IPS-15b (cell line): ENCODE measurements at regions not wholly inside any gene's neighbourhood (a gene's known extent, or its start where the extent isn't known, plus 50 kb on each side); places are given as distances from the start of the nearest gene placed in this dataset.

Experiments
- H3K27me3 ChIP-seq: one replicate; pipeline ENCODE4 v1.6.1; 2013; ENCODE audit warnings: low read length; ENCODE audit not compliant: control insufficient read depth, insufficient read depth
- H3K36me3 ChIP-seq: one replicate; pipeline ENCODE4 v1.6.1; 2013; ENCODE audit warnings: low read length; ENCODE audit not compliant: control insufficient read depth, insufficient read depth
- H3K4me1 ChIP-seq: one replicate; pipeline ENCODE4 v1.6.1; 2013; ENCODE audit warnings: mild to moderate bottlenecking, low read length; ENCODE audit not compliant: control insufficient read depth, insufficient read depth
- H3K4me3 ChIP-seq: one replicate; pipeline ENCODE4 v1.5.1; 2013; ENCODE audit warnings: low read depth, low read length
- H3K9ac ChIP-seq: one replicate; pipeline ENCODE4 v1.6.1; 2013; ENCODE audit warnings: low read depth, mild to moderate bottlenecking, low read length
- H3K9me3 ChIP-seq: one replicate; pipeline ENCODE4 v1.6.1; 2013; ENCODE audit warnings: mild to moderate bottlenecking, low read length; ENCODE audit not compliant: control insufficient read depth, insufficient read depth

DNA sequence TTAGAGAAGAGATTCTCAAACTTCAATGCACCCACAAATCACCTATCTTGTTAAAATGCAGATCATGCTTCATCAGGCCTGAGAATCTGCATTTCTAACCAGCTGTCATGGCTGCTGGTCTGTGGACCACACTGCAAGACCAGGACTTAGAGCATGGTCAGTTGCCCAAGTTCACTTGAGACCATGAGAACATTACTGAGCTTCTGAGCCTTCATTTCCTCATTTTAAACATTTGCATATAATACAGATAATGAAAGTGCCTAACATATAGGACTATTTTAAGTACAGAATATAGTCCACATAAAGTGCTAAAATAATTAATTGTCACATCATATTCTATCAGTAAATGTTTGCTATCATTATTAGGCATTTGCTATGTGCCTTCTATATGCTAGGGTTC is 260.8 kb upstream of the TNC start:
- Histone ChIP-seq H3K4me1 (no peaks in the 10 kb centered on the region), H3K27me3 (no peaks in the 10 kb centered on the region), H3K36me3 (no peaks in the 10 kb centered on the region), H3K9ac (no peak overlapping the region), H3K9me3 (peaks cover 11% of the 10 kb centered on the region), H3K4me3 (no peak overlapping the region)

DNA sequence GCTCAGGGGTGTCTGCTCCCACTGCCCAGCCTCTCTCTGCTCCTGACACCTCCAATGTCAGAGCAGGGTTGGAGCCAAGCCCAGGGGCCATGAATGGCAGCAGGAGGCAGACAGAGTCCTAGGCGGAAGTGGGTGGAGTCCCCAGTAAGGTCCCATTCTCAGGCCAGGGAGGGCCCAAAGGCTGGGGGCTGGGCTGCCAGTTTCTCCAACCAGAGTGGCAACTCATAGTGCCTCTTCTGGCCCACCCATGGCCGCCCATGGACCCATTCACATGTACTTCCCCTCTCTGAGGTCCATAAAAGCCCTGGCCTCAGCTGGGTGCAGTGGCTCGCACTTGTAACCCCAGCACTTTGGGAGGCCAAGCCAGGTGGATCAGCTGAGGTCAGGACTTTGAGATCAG is 261.8 kb upstream of the TNC start:
- no peaks in the 10 kb centered on the region for H3K27me3 ChIP-seq
- no peaks in the 10 kb centered on the region for H3K4me1 ChIP-seq
- no peaks in the 10 kb centered on the region for H3K36me3 ChIP-seq
- H3K9me3 ChIP-seq, result peaks cover 11% of the 10 kb centered on the region
- no peak overlapping the region for H3K4me3 ChIP-seq
- H3K9ac ChIP-seq, result no peak overlapping the region

DNA sequence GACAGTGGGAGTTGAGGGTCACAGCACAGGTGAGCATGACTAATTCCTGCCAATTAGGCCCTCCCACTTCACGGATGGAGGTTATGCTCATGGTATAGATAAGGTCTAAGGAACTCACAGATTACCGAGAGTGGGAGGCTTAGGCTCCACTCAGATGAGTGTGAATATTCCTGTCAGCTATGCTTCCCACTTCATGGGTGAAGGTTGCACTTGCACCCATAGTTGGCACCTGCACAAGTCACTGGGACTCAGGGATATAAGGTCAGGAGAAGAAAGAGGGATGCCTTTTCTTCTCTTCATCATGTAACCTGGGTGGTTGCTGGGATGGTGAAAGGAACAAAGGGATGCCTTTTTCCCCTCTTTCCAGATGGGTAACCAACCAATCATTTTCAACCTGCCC is 264.9 kb upstream of the TNC start:
- H3K4me3 ChIP-seq, result no peak overlapping the region
- H3K4me1 ChIP-seq, result no peaks in the 10 kb centered on the region
- H3K27me3 ChIP-seq, result no peaks in the 10 kb centered on the region
- H3K9me3 ChIP-seq, result peaks cover 11% of the 10 kb centered on the region
- no peaks in the 10 kb centered on the region for H3K36me3 ChIP-seq
- no peak overlapping the region for H3K9ac ChIP-seq

DNA sequence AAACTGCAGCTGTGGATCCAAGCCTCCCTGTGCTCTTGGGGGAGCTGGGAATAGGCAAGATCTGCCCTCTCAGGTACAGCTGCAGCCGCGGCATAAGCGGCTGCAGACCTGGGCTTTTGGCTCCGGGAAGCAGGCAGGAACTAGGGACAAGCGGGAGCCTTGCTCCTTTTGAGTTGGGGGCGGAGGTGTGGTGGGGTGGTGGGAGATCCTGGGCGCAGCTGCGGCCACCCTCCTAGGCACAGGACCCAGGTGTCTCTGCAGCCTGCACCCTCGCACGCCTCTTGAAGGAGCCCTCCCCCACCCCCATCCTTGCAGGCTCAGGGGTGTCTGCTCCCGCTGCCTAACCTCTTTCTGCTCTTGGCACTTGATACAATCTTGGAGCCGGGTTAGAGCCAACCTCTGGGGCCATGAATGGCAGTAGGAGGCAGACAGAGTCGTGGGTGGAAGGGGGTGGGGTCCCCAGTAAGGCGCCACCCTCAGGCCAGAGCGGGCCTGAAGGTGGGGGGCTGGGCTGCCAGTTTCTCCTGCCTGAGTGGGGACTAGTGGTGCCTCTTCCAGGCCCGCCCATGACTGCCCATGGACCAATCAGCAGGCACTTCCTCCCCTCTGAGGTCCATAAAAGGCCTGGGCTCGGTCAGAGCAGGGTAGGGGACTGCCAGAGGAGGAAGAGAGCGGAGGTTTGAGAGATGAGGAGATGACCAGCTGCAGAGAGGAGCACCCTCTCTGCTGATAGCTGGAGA is 267.6 kb upstream of the TNC start:
- H3K36me3 ChIP-seq, result no peaks in the 10 kb centered on the region
- H3K27me3 ChIP-seq, result no peaks in the 10 kb centered on the region
- no peak overlapping the region for H3K9ac ChIP-seq
- peaks cover 11% of the 10 kb centered on the region for H3K9me3 ChIP-seq
- H3K4me3 ChIP-seq, result no peak overlapping the region
- H3K4me1 ChIP-seq, result no peaks in the 10 kb centered on the region

DNA sequence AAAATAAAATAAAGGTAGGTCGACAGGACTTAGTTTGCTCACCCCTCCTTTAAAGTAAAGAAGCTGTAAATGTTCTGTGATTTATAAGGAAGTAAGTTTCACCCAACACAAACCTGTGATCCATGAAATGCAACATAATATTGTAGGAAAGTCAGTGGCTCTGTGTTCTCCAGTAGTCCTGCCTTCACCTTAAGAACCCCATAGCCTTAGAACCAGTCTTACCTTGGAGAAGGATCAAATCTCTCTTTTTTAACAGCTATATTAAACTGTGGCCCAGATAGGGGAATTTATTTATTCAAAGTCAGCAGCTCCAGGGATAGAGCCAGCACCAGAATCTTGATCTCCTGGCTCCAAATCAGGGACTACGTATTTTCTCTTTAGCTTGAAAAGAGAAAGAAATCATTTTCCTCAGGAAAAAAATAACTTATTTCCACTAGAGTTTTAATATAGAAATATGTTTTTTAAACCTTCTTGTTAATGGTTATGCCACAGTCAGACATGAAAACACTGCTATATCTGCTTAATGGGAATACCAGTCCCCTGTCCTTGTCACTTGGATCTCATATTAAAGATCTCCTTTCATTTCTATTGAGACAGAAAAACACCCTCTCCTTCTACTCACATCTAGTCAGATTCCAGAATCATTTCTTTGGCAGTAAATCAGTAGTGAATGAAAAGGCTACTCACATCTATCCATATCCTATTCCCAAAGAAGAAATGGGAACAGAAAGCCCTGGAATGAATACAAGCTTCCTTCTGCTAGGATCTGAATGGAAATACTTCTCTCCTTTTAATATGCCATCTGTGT is 269.2 kb upstream of the TNC start:
- H3K9ac ChIP-seq, result no peak overlapping the region
- H3K9me3 ChIP-seq, result peaks cover 11% of the 10 kb centered on the region
- no peak overlapping the region for H3K4me3 ChIP-seq
- peaks cover 4% of the 10 kb centered on the region for H3K4me1 ChIP-seq
- H3K27me3 ChIP-seq, result no peaks in the 10 kb centered on the region
- H3K36me3 ChIP-seq, result no peaks in the 10 kb centered on the region

DNA sequence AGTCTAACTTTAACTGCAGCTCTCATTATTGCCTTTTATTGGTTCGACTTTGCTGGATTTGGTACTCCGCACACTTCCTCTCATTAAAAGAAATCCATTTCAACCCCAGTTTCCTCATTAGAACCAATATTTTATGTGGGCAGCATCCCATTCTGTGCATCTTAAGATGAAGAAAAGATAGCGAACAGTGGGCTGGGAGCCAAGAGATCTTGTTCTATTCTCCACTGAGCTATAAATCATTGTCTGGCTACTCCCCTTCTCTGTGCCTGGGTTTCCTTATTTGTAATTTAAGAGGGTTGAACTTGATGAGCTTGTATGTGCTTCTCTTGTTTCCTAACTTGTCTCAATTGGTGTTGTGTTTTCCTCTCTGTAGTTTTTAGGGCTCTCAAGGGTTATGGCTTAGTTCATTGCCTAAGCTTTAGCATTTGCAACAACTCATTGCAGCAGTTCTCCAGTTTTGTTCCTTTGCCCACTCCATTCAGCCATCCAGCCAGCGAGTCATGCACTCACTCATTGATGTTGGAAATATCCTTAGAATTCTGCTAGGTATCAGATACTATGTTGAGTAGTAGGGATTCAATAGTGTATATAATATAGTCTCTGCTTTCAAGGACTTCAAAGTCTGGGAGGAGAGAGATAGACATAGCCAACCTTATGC is 273.3 kb upstream of the TNC start:
- Histone ChIP-seq H3K9me3 (no peaks in the 10 kb centered on the region), H3K4me1 (peaks cover 4% of the 10 kb centered on the region), H3K4me3 (no peak overlapping the region), H3K36me3 (no peaks in the 10 kb centered on the region), H3K27me3 (no peaks in the 10 kb centered on the region), H3K9ac (no peak overlapping the region)

DNA sequence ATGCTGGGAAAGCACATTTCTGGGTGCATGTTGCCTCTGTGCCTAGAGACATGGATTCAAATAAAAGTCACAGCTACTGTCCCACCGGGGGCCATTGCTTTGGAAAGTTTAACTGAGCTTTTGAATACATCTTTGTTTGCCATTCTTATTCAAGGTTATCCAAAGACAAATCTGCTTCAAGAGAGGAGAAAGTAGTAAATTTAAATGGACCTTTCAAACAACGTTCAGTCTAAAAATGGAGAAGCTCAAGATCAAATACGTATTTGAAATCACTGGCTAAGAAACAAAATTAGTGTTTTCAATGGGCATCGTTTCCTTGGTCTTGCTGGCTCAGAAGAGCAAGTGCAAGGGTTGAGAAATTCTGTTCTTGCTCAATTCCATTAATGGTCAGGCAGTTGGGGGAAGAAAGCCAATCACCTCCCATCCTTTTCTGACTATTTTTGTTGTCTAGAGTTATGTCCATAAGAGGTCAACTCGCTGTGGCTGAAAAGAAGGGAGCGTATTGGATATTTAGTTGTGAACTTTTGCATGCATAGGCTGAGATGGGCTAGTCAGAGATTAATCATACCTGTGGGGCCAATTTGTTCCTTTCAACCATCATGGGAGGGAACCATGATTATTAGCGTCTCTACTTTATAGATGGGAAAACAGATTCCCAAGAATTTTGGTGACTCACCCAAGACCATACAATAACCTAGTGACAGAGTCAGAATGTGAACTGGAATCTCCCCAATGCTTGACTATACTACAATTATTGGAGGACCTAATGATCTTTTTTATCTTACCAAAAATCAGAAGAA is 276.2 kb upstream of the TNC start:
- Histone ChIP-seq H3K27me3 (no peaks in the 10 kb centered on the region), H3K9me3 (no peaks in the 10 kb centered on the region), H3K9ac (no peak overlapping the region), H3K4me1 (peaks cover 11% of the 10 kb centered on the region), H3K36me3 (no peaks in the 10 kb centered on the region), H3K4me3 (no peak overlapping the region)

DNA sequence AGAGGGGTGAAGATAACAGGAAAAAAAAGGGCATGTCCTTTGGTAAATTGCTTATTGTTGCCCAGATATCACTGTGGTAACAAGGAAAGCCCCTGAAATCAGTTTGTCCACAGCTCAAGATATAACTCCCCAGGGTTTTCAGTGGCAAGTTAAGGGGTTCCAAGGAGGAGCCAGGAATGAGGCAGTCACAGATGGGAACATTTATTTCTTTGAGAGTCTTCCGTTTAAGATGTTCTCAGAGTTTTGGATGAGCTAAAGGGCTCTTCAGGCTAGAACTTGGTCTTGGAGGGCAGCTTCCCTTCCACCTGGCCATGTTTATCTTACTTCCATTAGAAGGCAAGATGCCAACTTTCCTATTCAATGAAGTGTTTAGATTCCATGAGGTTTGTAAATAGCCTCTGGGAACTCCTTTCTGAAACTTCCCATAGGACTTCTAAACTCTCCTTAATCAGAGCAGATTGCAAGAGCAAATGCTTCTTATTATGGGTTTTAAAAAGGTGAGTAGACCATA is 277.6 kb upstream of the TNC start:
- no peak overlapping the region for H3K4me3 ChIP-seq
- peaks cover 11% of the 10 kb centered on the region for H3K4me1 ChIP-seq
- no peaks in the 10 kb centered on the region for H3K27me3 ChIP-seq
- no peak overlapping the region for H3K9ac ChIP-seq
- H3K36me3 ChIP-seq, result no peaks in the 10 kb centered on the region
- H3K9me3 ChIP-seq, result no peaks in the 10 kb centered on the region

DNA sequence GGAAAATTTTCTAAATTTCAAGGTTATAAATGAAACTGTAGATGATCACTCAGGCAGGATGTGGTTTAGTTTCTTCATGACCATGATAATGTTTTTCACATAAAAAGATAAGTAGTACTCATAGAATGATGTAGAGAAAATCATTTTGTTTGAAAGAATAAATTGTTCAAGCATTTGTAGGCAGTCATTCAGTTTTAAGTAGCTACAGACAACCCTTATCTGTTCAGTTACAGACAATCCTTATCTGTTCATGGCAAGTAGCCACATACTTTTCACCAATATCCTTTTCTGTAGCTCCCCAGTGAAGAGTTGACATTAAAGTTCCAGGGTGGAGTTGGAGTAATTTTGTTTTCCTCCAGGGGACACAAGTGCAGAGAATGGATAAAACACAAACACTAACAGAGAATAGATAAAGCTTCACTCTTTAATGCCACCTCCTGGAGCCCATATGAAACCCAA is 278.1 kb upstream of the TNC start:
- Histone ChIP-seq H3K9ac (no peak overlapping the region), H3K9me3 (no peaks in the 10 kb centered on the region), H3K4me3 (no peak overlapping the region), H3K4me1 (peaks cover 11% of the 10 kb centered on the region), H3K27me3 (no peaks in the 10 kb centered on the region), H3K36me3 (no peaks in the 10 kb centered on the region)

DNA sequence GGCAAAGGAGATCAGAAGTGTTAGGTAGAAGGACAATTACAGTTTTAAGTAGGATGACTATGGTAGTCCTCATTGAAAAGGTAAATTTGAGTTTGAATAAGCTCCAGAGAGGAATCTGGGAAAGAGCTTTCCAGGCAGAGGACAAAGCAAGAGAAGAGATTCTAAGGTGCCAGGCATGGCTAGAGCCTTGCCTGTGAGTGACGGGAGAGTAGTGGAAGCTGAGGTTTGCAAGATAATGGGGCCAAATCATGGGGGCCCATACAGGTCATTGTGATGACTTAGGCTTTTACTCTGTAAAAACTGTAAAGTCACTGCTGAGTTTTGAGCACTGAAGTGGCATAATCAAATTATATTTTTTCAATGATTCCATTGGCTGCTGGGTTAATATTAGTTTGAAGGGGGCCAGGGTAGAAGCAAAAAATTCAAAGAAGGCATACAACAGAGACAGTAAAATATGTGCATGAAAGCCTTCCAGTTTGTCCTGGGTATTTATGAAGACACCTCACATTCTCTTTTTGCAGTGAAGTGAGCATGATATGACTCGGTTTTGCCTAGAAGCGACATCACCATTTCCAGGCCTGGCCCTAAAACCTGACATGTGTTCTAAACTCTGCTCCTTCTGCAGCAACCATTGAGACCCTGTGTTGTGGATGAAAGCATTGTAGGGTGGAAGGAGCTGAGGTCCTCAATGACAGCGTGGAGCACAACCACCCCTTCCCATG is 279.8 kb upstream of the TNC start:
- no peaks in the 10 kb centered on the region for H3K9me3 ChIP-seq
- H3K4me1 ChIP-seq, result peaks cover 7% of the 10 kb centered on the region
- H3K9ac ChIP-seq, result no peak overlapping the region
- no peaks in the 10 kb centered on the region for H3K36me3 ChIP-seq
- no peak overlapping the region for H3K4me3 ChIP-seq
- H3K27me3 ChIP-seq, result no peaks in the 10 kb centered on the region

DNA sequence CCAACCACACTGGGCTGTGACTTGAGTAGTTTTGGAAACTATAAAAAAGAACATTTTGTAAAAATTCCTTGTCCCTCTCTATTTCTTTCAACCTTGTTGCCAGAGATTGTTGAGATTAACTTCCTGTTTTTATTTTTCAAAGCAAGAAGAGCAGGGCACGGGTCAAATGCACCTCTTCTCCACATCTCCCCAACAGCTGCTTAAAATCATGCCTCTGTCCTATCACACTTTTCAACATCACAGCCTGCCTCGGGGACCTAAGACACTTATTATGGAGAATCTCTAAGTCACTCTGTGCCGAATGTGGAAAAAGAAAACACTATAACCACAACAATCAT is 280.3 kb upstream of the TNC start:
- peaks cover 7% of the 10 kb centered on the region for H3K4me1 ChIP-seq
- no peaks in the 10 kb centered on the region for H3K36me3 ChIP-seq
- H3K4me3 ChIP-seq, result no peak overlapping the region
- no peak overlapping the region for H3K9ac ChIP-seq
- no peaks in the 10 kb centered on the region for H3K27me3 ChIP-seq
- H3K9me3 ChIP-seq, result no peaks in the 10 kb centered on the region
